Heart right ventricle (tissue), 16 donors: ENCODE measurements at regions not wholly inside any gene's neighbourhood (a gene's known extent, or its start where the extent isn't known, plus 50 kb on each side); places are given as distances from the start of the nearest gene placed in this dataset.
"Not testable (repeated sequence)": the region's sequence is repeated elsewhere in the genome, so short reads cannot be mapped to it uniquely, and the experiment has no call there.

Experiments
- ATAC-seq, 8 donors: fragments of 200-7000 bp; cut with Tn5 transposase; one replicate each; pipeline ENCODE4 v1.9.1; 2020; ENCODE audit warnings: mild to moderate bottlenecking in 8 of 8, moderate library complexity in 8 of 8, moderate number of reproducible peaks in 1 of 8
- DNase-seq, 2 donors: peaks; one replicate each; pipeline ENCODE4 v3.0.0-alpha.2; 2020
- H3K27ac ChIP-seq, 10 donors: fragments of 200-600 bp; sonication (generic) in 2 of 10; one replicate each; pipeline versions ENCODE4 v1.5.0 to v1.8.0; 2020 to 2022; ENCODE audit warnings: mild to moderate bottlenecking in 3 of 10
- H3K27me3 ChIP-seq, 7 donors: fragments of 200-600 bp; one replicate each; pipeline ENCODE4 v1.8.0; 2021 to 2022; ENCODE audit warnings: mild to moderate bottlenecking in 2 of 7
- H3K36me3 ChIP-seq, 9 donors: fragments of 200-600 bp; sonication (generic) in 1 of 9; one replicate each; pipeline versions ENCODE4 v1.5.0 to v1.8.0; 2020 to 2022; ENCODE audit warnings: mild to moderate bottlenecking in 2 of 9
- H3K4me1 ChIP-seq, 9 donors: fragments of 200-600 bp; sonication (generic) in 1 of 9; one replicate each; pipeline versions ENCODE4 v1.5.0 to v1.8.0; 2020 to 2022; ENCODE audit warnings: mild to moderate bottlenecking in 4 of 9
- H3K4me3 ChIP-seq, 10 donors: fragments of 200-600 bp; sonication (generic) in 2 of 10; one replicate each; pipeline versions ENCODE4 v1.5.0 to v1.8.0; 2020 to 2022; ENCODE audit warnings: mild to moderate bottlenecking in 7 of 10, moderate library complexity in 2 of 10
- H3K9me3 ChIP-seq, 11 donors: fragments of 200-600 bp in 10 of 11; sonication (generic) in 2 of 11; one replicate each; pipeline versions ENCODE4 v1.5.0 to v1.8.0; 2013 to 2022; ENCODE audit warnings: mild to moderate bottlenecking in 2 of 11, control low read depth in 1 of 11, moderate library complexity in 1 of 11
- CTCF ChIP-seq, 9 donors: fragments of 200-600 bp; sonication (generic) in 2 of 9; IDR thresholded peaks; one replicate each; pipeline versions ENCODE4 v1.5.0 to v1.8.0; 2021 to 2022; ENCODE audit warnings: antibody characterized with exemption in 9 of 9, mild to moderate bottlenecking in 5 of 9, moderate library complexity in 1 of 9
- WGBS, 2 donors: extraction: QIAGEN DNeasy Blood & Tissue Kit; methylation state at CpG; one replicate each; pipeline ENCODE4 v1.1.7; 2013; ENCODE audit warnings: inconsistent platforms in 1 of 2; 5-methylcytosine and 5-hydroxymethylcytosine counted together
- intact Hi-C, 10 donors: fragments of 100-400 bp; cut with DNase I; formaldehyde crosslinking; loops; one replicate each; pipeline versions ENCODE4 v1.11.1 to v1.14.2; 2022
- donor health status: Arrhythmogenic right ventricular cardiomyopathy.
- donor health status: ischemic (EF 13 %, LVEDD 7.1; RV severe dilation, severe dysfunction).
- donor health status: healthy with polysubstance abuse.
- donor health status: DM: no; HTN: yes; CAD: no.
- donor health status: DM: no; HTN: no; CAD: no.
- donor health status: ischemic (EF 25% LVEDD 6.9; RV normal size, moderate dysfunction).
- donor health status: ischemic (EF 25% LVEDD 5.7; RV mildly dilated, moderate dysfunction).
- donor health status: healthy.
- donor health status: DM: yes; HTN: yes; CAD: no.
- donor health status: Ischemic cardiomyopathy.
- donor health status: ischemic (EF 35%, LVEDD 5.7; RV mildly dilated, moderate dysfunction).
- donor health status: nonischemic (EF 11% LVEDD 7.7; RV severe dilation, severe dysfunction).
- donor health status: DM: yes; HTN: yes; CAD: no.
- donor health status: PGD.
- donor health status: ischemic (EF 29% LVEDD 5.4; RV normal size, mild dysfunction).
- donor health status: nonischemic (EF 23%, LVEDD 6.1; RV moderate dilation, normal function).

GRCh38 chr18:1542230-1542774 is 637.6 kb downstream of the ADCYAP1 start:
- H3K4me3 ChIP-seq = no peak overlapping the region
- 69 to 85% methylated on average over 1 to 2 of the region's 2 CpGs for WGBS, 2 donors
- H3K36me3 ChIP-seq = no peaks in the 10 kb centered on the region
- no peak for DNase-seq
- no peaks in the 10 kb centered on the region for H3K9me3 ChIP-seq
- no peak for TF ChIP-seq CTCF (IDR thresholded peaks at IDR 0.05)
- no peaks in the 10 kb centered on the region for H3K4me1 ChIP-seq
- H3K27me3 ChIP-seq = peaks cover 0 to 5% (median 0%) of the 10 kb centered on the region in 7 donors
- intact Hi-C loops = no loop called here
- no peak overlapping the region for H3K27ac ChIP-seq
- no peak for ATAC-seq

- 66 to 71% methylated on average over 3 of the region's 3 CpGs for WGBS, 2 donors
These were observed 639.3 kb downstream of the ADCYAP1 start for GRCh38 chr18:1544016-1544415.

GRCh38 chr18:1557711-1558110 is 653.0 kb downstream of the ADCYAP1 start:
- 67 to 80% methylated on average over 1 of the region's 1 CpG for WGBS, 2 donors

More at GRCh38 chr18:1544016-1544415, 639.3 kb downstream of the ADCYAP1 start:
- DNase-seq = no peak
- TF ChIP-seq CTCF (IDR thresholded peaks at IDR 0.05) = no peak
- Histone ChIP-seq H3K36me3 (no peaks in the 10 kb centered on the region), H3K27ac (no peak overlapping the region), H3K9me3 (no peaks in the 10 kb centered on the region), H3K4me3 (no peak overlapping the region), H3K27me3 (peaks cover 0 to 5% (median 0%) of the 10 kb centered on the region in 7 donors), H3K4me1 (no peaks in the 10 kb centered on the region)
- intact Hi-C loops = no loop called here
- no peak for ATAC-seq

GRCh38 chr18:1559563-1559962 is 654.9 kb downstream of the ADCYAP1 start:
- Histone ChIP-seq H3K27ac (no peak overlapping the region), H3K4me3 (no peak overlapping the region), H3K9me3 (peaks cover 0 to 20% (median 0%) of the 10 kb centered on the region in 11 donors), H3K4me1 (no peaks in the 10 kb centered on the region), H3K36me3 (no peaks in the 10 kb centered on the region), H3K27me3 (peaks cover 0 to 3% (median 0%) of the 10 kb centered on the region in 7 donors)
- no peak for TF ChIP-seq CTCF (IDR thresholded peaks at IDR 0.05)
- intact Hi-C loops = no loop called here
- no peak for DNase-seq
- WGBS, 2 donors = 54 to 59% methylated on average over 3 of the region's 3 CpGs
- no peak for ATAC-seq

More at GRCh38 chr18:1557711-1558110, 653.0 kb downstream of the ADCYAP1 start:
- DNase-seq, H3K4me1 ChIP-seq, H3K27me3 ChIP-seq, H3K27ac ChIP-seq, H3K36me3 ChIP-seq, ATAC-seq, intact Hi-C loops, H3K4me3 ChIP-seq: not testable (repeated sequence)
- H3K9me3 ChIP-seq = peaks cover 0 to 20% (median 0%) of the 10 kb centered on the region in 11 donors

GRCh38 chr18:1564793-1565192 is 660.1 kb downstream of the ADCYAP1 start:
- TF ChIP-seq CTCF (IDR thresholded peaks at IDR 0.05) = no peak
- Histone ChIP-seq H3K4me1 (no peaks in the 10 kb centered on the region), H3K36me3 (no peaks in the 10 kb centered on the region), H3K27me3 (peaks cover 0 to 14% (median 0%) of the 10 kb centered on the region in 7 donors), H3K27ac (no peak overlapping the region), H3K4me3 (no peak overlapping the region), H3K9me3 (no peaks in the 10 kb centered on the region)
- ATAC-seq = no peak
- no peak for DNase-seq
- WGBS, 2 donors = 42 to 46% methylated on average over 3 of the region's 3 CpGs
- intact Hi-C loops = no loop called here
